Esophagus squamous epithelium (tissue), 4 donors: ENCODE measurements at regions not wholly inside any gene's neighbourhood (a gene's known extent, or its start where the extent isn't known, plus 50 kb on each side); places are given as distances from the start of the nearest gene placed in this dataset.

Source experiments
- POLR2A ChIP-seq, 4 donors: fragments of 450-650 bp; IDR thresholded peaks; one replicate each; pipeline ENCODE4 v1.6.1; 2017; ENCODE audit warnings: antibody characterized with exemption in 4 of 4, mild to moderate bottlenecking in 4 of 4, moderate library complexity in 3 of 4
- TF ChIP-seq, protein P1 (sequence below), 6 experiments: fragments of 450-650 bp in 4 of 6; fragments of 200-600 bp in 2 of 6; sonication (generic) in 2 of 6; IDR thresholded peaks; one replicate each; pipeline ENCODE4 v1.5.1; 2016 to 2019; ENCODE audit warnings: antibody characterized with exemption in 6 of 6, mild to moderate bottlenecking in 4 of 6, moderate library complexity in 4 of 6

DNA sequence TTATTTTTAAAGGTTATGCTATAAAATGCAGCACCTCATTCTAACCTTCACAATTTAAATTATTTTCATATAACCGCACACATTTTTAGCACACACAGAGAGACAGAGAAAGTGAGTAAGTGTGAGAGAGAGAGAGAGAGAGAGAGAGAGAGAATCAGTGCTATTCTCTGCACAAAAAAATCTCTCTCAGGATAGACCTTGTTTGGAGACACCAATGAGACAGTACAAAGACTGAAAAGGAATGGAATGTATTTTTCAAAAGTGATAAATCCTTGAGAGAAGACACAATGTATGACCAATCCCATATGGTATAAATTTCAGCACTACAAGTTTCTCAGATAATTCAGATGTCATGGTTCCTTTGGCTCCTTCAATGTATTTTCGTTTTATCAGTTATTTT is 132.1 kb upstream of the PCDH18 start:
- TF ChIP-seq, protein P1, sequence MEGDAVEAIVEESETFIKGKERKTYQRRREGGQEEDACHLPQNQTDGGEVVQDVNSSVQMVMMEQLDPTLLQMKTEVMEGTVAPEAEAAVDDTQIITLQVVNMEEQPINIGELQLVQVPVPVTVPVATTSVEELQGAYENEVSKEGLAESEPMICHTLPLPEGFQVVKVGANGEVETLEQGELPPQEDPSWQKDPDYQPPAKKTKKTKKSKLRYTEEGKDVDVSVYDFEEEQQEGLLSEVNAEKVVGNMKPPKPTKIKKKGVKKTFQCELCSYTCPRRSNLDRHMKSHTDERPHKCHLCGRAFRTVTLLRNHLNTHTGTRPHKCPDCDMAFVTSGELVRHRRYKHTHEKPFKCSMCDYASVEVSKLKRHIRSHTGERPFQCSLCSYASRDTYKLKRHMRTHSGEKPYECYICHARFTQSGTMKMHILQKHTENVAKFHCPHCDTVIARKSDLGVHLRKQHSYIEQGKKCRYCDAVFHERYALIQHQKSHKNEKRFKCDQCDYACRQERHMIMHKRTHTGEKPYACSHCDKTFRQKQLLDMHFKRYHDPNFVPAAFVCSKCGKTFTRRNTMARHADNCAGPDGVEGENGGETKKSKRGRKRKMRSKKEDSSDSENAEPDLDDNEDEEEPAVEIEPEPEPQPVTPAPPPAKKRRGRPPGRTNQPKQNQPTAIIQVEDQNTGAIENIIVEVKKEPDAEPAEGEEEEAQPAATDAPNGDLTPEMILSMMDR (IDR thresholded peaks at IDR 0.05): no peak
- no peak for TF ChIP-seq POLR2A (IDR thresholded peaks at IDR 0.05)
